HEK293 (cell line): ENCODE measurements at regions not wholly inside any gene's neighbourhood (a gene's known extent, or its start where the extent isn't known, plus 50 kb on each side); places are given as distances from the start of the nearest gene placed in this dataset.

Experiments
- CTCF ChIA-PET: fragments of 350-600 bp; formaldehyde crosslinking; extraction: SDS; loops from one replicate; lab custom pipeline; 2021; ENCODE audit warnings: antibody characterized with exemption; lab: Yijun Ruan, JAX
- POLR2A ChIA-PET: fragments of 300-600 bp; formaldehyde crosslinking; extraction: SDS; loops from one replicate; lab custom pipeline; 2020; ENCODE audit warnings: antibody characterized with exemption, inconsistent platforms; lab: Yijun Ruan, JAX
- H3K27ac ChIP-seq: fragments of 200-500 bp; sonication (Bioruptor generic); 2 replicates; pipeline ENCODE4 v1.5.1; 2014; ENCODE audit warnings: low read depth, low read length, control low read depth, inconsistent platforms; ENCODE audit errors: extremely low read depth
- H3K36me3 ChIP-seq, 2 experiments: fragments of 200-500 bp in 1 of 2; sonication (Bioruptor generic) in 1 of 2; 1 replicate in 1 of 2; 2 replicates in 1 of 2; pipeline ENCODE4 v1.5.1; 2014 to 2017; ENCODE audit warnings: inconsistent platforms in 2 of 2, low read length in 2 of 2; ENCODE audit not compliant: control insufficient read depth in 2 of 2, insufficient read depth in 1 of 2
- H3K4me1 ChIP-seq: fragments of 200-500 bp; sonication (Bioruptor generic); 2 replicates; pipeline ENCODE4 v1.5.1; 2014; ENCODE audit warnings: mild to moderate bottlenecking, low read length, inconsistent platforms; ENCODE audit not compliant: control insufficient read depth, insufficient read depth
- H3K4me3 ChIP-seq: 2 replicates; pipeline ENCODE4 v1.5.1; 2011; ENCODE audit warnings: low read depth, mild to moderate bottlenecking, control low read depth, low read length, moderate library complexity
- H3K9me3 ChIP-seq: fragments of 200-500 bp; sonication (Bioruptor generic); 2 replicates; pipeline ENCODE4 v1.5.1; 2014; ENCODE audit warnings: low read depth, low read length, inconsistent platforms; ENCODE audit not compliant: control insufficient read depth, insufficient read depth
- GLI2 ChIP-seq: fragments of 450-650 bp; formaldehyde crosslinking; IDR thresholded peaks from 2 replicates; pipeline ENCODE4; 2017; ENCODE audit warnings: missing biosample characterization, missing genetic modification characterization, low read depth, borderline replicate concordance
- HOXC10 ChIP-seq: sonication (generic); formaldehyde crosslinking; IDR thresholded peaks from 2 replicates; pipeline ENCODE4 v1.8.1; 2023; ENCODE audit warnings: mild to moderate bottlenecking, missing genetic modification reagents
- PRDM4 ChIP-seq: fragments of 450-650 bp; formaldehyde crosslinking; IDR thresholded peaks from 2 replicates; pipeline ENCODE4 v1.5.1; 2017; ENCODE audit warnings: missing biosample characterization, missing genetic modification characterization
- ZBTB26 ChIP-seq: fragments of 450-650 bp; formaldehyde crosslinking; optimal IDR thresholded peaks from 2 replicates; pipeline ENCODE3; 2016; ENCODE audit warnings: missing biosample characterization, mild to moderate bottlenecking, missing genetic modification characterization
- ZBTB48 ChIP-seq: fragments of 450-650 bp; formaldehyde crosslinking; IDR thresholded peaks from 2 replicates; pipeline ENCODE4 v1.5.1; 2016; ENCODE audit warnings: missing biosample characterization, missing genetic modification characterization
- ZBTB6 ChIP-seq: fragments of 450-650 bp; formaldehyde crosslinking; IDR thresholded peaks from 2 replicates; pipeline ENCODE4 v1.5.1; 2017; ENCODE audit warnings: missing biosample characterization, missing genetic modification characterization
- ZFHX2 ChIP-seq: fragments of 450-650 bp; formaldehyde crosslinking; conservative IDR thresholded peaks from 2 replicates; pipeline ENCODE4 v1.5.1; 2016; ENCODE audit warnings: missing biosample characterization, missing genetic modification characterization
- ZNF112 ChIP-seq: fragments of 450-650 bp; formaldehyde crosslinking; IDR thresholded peaks from 2 replicates; pipeline ENCODE4 v1.5.0; 2017; ENCODE audit warnings: missing biosample characterization, missing genetic modification characterization
- ZNF114 ChIP-seq: fragments of 450-650 bp; formaldehyde crosslinking; IDR thresholded peaks from 2 replicates; pipeline ENCODE4 v1.5.0; 2017; ENCODE audit warnings: missing biosample characterization, missing genetic modification characterization
- ZNF157 ChIP-seq: fragments of 450-650 bp; formaldehyde crosslinking; IDR thresholded peaks from 2 replicates; pipeline ENCODE4 v1.5.1; 2016; ENCODE audit warnings: missing biosample characterization, missing genetic modification characterization
- ZNF175 ChIP-seq: fragments of 450-650 bp; formaldehyde crosslinking; IDR thresholded peaks from 2 replicates; pipeline ENCODE4 v1.5.1; 2016; ENCODE audit warnings: missing biosample characterization, missing genetic modification characterization
- ZNF18 ChIP-seq: fragments of 450-650 bp; formaldehyde crosslinking; IDR thresholded peaks from 2 replicates; pipeline ENCODE4 v1.5.1; 2016; ENCODE audit warnings: missing biosample characterization, missing genetic modification characterization
- ZNF202 ChIP-seq: fragments of 450-650 bp; formaldehyde crosslinking; IDR thresholded peaks from 2 replicates; pipeline ENCODE4 v1.5.1; 2016; ENCODE audit warnings: missing biosample characterization, missing genetic modification characterization, borderline replicate concordance
- ZNF292 ChIP-seq: fragments of 450-650 bp; formaldehyde crosslinking; IDR thresholded peaks from 2 replicates; pipeline ENCODE4 v1.5.1; 2016; ENCODE audit warnings: low read depth, missing biosample characterization, missing genetic modification characterization, borderline replicate concordance
- ZNF341 ChIP-seq: fragments of 450-650 bp; formaldehyde crosslinking; IDR thresholded peaks from 2 replicates; pipeline ENCODE4; 2016; ENCODE audit warnings: low read depth, missing biosample characterization, missing genetic modification characterization
- ZNF391 ChIP-seq: fragments of 450-650 bp; formaldehyde crosslinking; IDR thresholded peaks from 2 replicates; pipeline ENCODE4 v1.5.1; 2016; ENCODE audit warnings: low read depth, missing biosample characterization, missing genetic modification characterization, borderline replicate concordance
- ZNF501 ChIP-seq: fragments of 450-650 bp; formaldehyde crosslinking; IDR thresholded peaks from 2 replicates; pipeline ENCODE4 v1.5.1; 2016; ENCODE audit warnings: missing biosample characterization, missing genetic modification characterization
- ZNF549 ChIP-seq: fragments of 450-650 bp; IDR thresholded peaks from 2 replicates; pipeline ENCODE4 v1.5.1; 2018; ENCODE audit warnings: missing biosample characterization, missing genetic modification characterization, mild to moderate bottlenecking, inconsistent platforms, moderate library complexity
- ZNF555 ChIP-seq: fragments of 450-650 bp; formaldehyde crosslinking; conservative IDR thresholded peaks from 2 replicates; pipeline ENCODE4 v1.5.1; 2017; ENCODE audit warnings: missing biosample characterization, mild to moderate bottlenecking, missing genetic modification characterization, inconsistent platforms
- ZNF639 ChIP-seq: fragments of 450-650 bp; formaldehyde crosslinking; IDR thresholded peaks from 2 replicates; pipeline ENCODE4 v1.5.1; 2016; ENCODE audit warnings: missing biosample characterization, missing genetic modification characterization
- ZNF654 ChIP-seq: fragments of 450-650 bp; formaldehyde crosslinking; IDR thresholded peaks from 2 replicates; pipeline ENCODE4 v1.5.1; 2016; ENCODE audit warnings: low read depth, missing biosample characterization, missing genetic modification characterization
- ZNF664 ChIP-seq: fragments of 450-650 bp; formaldehyde crosslinking; IDR thresholded peaks from 2 replicates; pipeline ENCODE4 v1.5.1; 2016; ENCODE audit warnings: missing biosample characterization, missing genetic modification characterization
- ZNF785 ChIP-seq: fragments of 450-650 bp; formaldehyde crosslinking; IDR thresholded peaks from 2 replicates; pipeline ENCODE4 v1.5.1; 2016; ENCODE audit warnings: missing biosample characterization, missing genetic modification characterization

GRCh38 chr14:86790408-86791364, 1202.3 kb downstream of the GALC start:
- H3K4me1 ChIP-seq, result no peaks in the 10 kb centered on the region
- no peaks in the 10 kb centered on the region for H3K36me3 ChIP-seq
- no peak overlapping the region for H3K27ac ChIP-seq
- H3K4me3 ChIP-seq, result no peak overlapping the region
- CTCF ChIA-PET, result no interaction called here
- H3K9me3 ChIP-seq, result no peaks in the 10 kb centered on the region
- TF ChIP-seq GLI2 (tag by site-specific recombination), result no peak
- no peak for TF ChIP-seq ZNF202
- TF ChIP-seq ZBTB26 (tag by site-specific recombination), result no peak
- no peak for TF ChIP-seq ZNF664 (tag by site-specific recombination)
- TF ChIP-seq PRDM4 (tag by site-specific recombination), result no peak
- TF ChIP-seq ZNF391 (tag by site-specific recombination), result no peak
- TF ChIP-seq ZNF114 (tag by site-specific recombination), result no peak
- TF ChIP-seq ZNF501 (tag by site-specific recombination), result no peak
- TF ChIP-seq ZNF549 (tag by site-specific recombination), result no peak
- no peak for TF ChIP-seq ZBTB6
- no peak for TF ChIP-seq ZNF157 (tag by site-specific recombination)
- TF ChIP-seq ZFHX2 (tag by site-specific recombination), result no peak
- TF ChIP-seq ZNF785 (tag by site-specific recombination), result no peak
- TF ChIP-seq ZNF292 (tag by site-specific recombination), result no peak
- TF ChIP-seq ZNF654 (tag by site-specific recombination), result no peak
- TF ChIP-seq, all 188 proteins: peak for 0
- POLR2A ChIA-PET, result no interaction called here

- Histone ChIP-seq H3K9me3 (no peaks in the 10 kb centered on the region), H3K4me3 (no peak overlapping the region)
- POLR2A ChIA-PET, result no interaction called here
- TF ChIP-seq ZNF555 (no peak), ZBTB48 (no peak), ZNF175 (tag by site-specific recombination) (no peak), ZNF639 (tag by site-specific recombination) (no peak), ZNF112 (tag by site-specific recombination) (no peak), ZNF341 (tag by site-specific recombination) (no peak), HOXC10 (CRISPR knock-in tag) (no peak), ZNF18 (tag by site-specific recombination) (no peak), ZNF114 (tag by site-specific recombination) (no peak)
- TF ChIP-seq, all 188 proteins: peak for 0
- Histone ChIP-seq H3K4me1 (no peaks in the 10 kb centered on the region), H3K27ac (no peak overlapping the region), H3K36me3 (no peaks in the 10 kb centered on the region)
- CTCF ChIA-PET, result interaction anchor here (0.5 to 0.9 kb wide), 2 partner anchors 9 to 931 kb away, joined by 3 read pairs; no protein-coding TSS in a partner anchor
These were observed 1204.8 kb downstream of the GALC start for GRCh38 chr14:86788224-86788623.
